ENCODE measurements at regions not wholly inside any gene's neighbourhood (a gene's known extent, or its start where the extent isn't known, plus 50 kb on each side); places are given as distances from the start of the nearest gene placed in this dataset.
"Not testable (repeated sequence)": the region's sequence is repeated elsewhere in the genome, so short reads cannot be mapped to it uniquely, and the experiment has no call there.

DNA sequence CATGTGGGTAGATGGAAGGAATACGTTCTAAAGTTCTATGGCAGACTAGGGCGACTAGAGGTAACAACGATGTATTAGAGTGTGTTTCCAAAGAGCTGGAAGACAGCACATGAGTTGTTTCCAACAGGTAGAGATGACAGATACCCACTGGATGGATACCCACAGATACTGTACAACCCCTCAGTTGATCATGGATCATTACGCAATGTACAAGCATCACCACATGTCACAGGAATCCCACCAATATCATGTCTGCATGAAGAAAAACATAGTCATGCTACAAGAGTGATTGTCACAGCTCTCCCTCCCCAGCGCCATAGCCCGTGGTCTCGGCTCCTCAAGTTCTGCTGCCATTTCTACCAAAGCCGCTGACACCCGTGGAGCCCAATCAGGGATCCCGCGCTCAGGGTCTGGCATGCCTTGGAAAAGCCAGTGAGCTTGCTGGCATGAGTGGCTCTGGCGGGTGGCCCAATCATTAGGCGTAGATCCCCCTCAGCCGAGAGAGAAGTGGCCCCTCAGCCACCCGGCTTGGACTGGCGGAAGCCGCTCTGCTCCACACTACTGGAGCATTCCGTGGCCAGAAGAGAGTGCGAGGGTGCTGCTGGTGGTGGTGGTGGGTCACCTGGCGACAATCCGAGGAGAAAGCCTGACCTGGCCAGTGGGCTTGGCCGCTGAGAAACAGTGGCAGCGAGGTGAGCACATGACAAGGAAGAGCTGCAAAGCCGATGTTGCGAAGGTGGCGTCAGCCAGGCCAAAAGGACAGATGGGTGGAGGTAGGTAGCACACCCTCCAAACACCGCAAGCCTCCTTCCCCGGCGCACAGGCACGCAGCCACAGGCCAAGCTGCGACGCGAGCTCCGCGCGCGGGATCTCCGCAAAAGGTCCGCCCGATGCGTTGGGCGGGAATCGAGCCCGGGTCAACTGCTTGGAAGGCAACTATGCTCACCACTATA is 65.7 kb upstream of the FCGR2A start:
- peaks cover 0 to 22% (median 0%) of the 10 kb centered on the region in 11 experiments; a peak in 3 of 22 replicates for H4K20me1 ChIP-seq
- no peaks in the 10 kb centered on the region for H3K36me3 ChIP-seq
- peaks cover 6 to 11% (median 8%) of the 10 kb centered on the region in 10 experiments for H3K4me1 ChIP-seq
- TF ChIP-seq Cebpa-rat (IDR thresholded peaks at IDR 0.05), result peak in 5 of 11 experiments; percentile 31 to 79 (median 45); a peak in 5 of 22 replicates
- H3K4me2 ChIP-seq, result peak overlapping the region; percentile 75 to 97 (median 91)
- peaks cover 0 to 6% (median under 1%) of the 10 kb centered on the region in 11 experiments; a peak in 3 of 22 replicates for H3K9me3 ChIP-seq (replicated peaks in 1 of 11)
- H3K27ac ChIP-seq, result peak overlapping the region in 7 of 11 experiments; percentile 58 to 79 (median 70); a peak in 11 of 22 replicates
- peak overlapping the region; percentile 61 to 76 (median 70) for H3K4me3 ChIP-seq
- H3K9ac ChIP-seq, result peak overlapping the region in 10 of 11 experiments; percentile 71 to 89 (median 76); a peak in 20 of 22 replicates
- H3K27me3 ChIP-seq, result peaks cover 12 to 28% (median 18%) of the 10 kb centered on the region in 11 experiments

DNA sequence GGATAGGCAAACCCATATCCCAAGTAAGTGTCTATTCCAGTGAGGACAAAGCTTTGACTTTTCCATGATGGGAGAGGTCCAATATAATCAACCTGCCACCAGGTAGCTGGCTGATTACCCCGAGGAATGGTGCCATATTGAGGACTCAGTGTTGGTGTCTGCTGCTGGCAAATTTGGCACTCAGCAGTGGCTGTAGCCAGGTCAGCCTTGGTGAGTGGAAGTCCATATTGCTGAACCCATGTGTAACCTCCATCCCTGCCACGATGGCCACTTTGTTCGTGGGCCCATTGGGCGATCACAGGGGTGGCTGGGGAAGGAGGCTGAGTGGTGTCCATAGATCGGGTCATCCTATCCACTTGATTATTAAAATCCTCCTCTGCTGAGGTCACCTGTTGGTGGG is 65.5 kb upstream of the CFAP126 start:
- H3K4me2 ChIP-seq; H3K36me3 ChIP-seq; H3K27me3 ChIP-seq; H4K20me1 ChIP-seq; H3K9ac ChIP-seq; H3K4me1 ChIP-seq; H3K9me3 ChIP-seq (replicated peaks in 1 of 11); H3K4me3 ChIP-seq; H3K27ac ChIP-seq: not testable (repeated sequence)

DNA sequence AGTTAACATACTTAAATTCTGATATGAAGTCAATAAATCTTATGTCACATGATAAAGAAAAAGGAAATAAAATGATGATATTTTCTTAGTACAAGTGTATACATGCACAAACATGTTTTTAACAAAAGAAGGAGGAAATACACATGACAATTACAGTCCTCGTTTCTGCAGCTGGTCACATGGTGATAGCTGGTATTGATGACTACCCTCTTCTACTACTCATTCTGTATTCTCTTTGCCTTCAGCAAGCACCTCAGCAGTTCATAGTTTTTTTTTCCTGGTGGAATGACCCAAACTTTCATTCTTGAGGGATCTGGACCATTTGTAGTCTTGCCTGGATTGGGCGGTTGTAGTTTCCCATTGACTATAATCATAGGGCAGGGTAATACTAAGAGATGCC is 64.4 kb upstream of the CFAP126 start:
- Histone ChIP-seq H3K4me3 (no peak overlapping the region), H3K4me2 (no peak overlapping the region), H3K36me3 (no peaks in the 10 kb centered on the region; a peak in 1 of 22 replicates), H3K27me3 (no peaks in the 10 kb centered on the region), H3K9ac (no peak overlapping the region), H4K20me1 (no peaks in the 10 kb centered on the region; a peak in 1 of 22 replicates), H3K9me3 (replicated peaks in 1 of 11) (no peaks in the 10 kb centered on the region), H3K4me1 (no peaks in the 10 kb centered on the region), H3K27ac (no peak overlapping the region)
- no peak for TF ChIP-seq Cebpa-rat (IDR thresholded peaks at IDR 0.05)

DNA sequence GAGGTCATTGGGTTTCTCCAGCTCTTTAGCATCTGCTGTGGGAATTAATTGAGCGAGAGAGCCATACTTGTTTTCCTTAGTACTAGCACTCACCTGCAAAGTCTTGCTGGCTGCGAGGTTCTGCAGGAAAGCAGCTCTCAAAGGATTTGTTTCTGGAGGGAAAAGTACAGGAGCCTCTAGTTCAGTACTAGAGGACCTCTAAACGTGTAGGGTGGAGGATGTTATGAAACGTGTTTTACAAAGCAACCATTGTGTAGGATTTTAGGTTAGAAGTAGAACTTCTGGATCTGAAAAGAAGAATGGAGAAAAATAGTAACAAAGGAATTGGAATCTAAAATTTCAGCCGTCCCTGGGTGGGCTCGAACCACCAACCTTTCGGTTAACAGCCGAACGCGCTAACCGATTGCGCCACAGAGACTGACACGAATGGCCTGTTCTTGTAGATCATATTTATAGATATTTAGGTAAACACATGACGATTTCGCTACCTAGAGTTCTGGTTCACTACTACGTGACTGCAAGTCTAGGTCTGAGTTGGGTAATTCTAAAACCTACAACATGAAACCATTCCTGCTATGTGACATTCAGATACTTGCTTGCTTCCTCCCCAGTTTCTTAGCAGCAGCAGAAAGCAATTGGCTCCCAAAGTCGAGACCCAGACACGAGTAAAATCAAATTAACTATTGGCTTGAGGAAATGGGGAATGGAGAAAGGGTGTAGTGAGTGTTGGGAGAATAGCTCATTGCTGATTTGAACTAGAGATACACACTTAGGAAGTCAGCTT is 60.2 kb upstream of the CFAP126 start:
- no peaks in the 10 kb centered on the region for H4K20me1 ChIP-seq
- H3K36me3 ChIP-seq, result no peaks in the 10 kb centered on the region
- H3K4me3 ChIP-seq, result no peak overlapping the region
- H3K4me2 ChIP-seq, result no peak overlapping the region
- no peak overlapping the region for H3K9ac ChIP-seq
- no peaks in the 10 kb centered on the region for H3K27me3 ChIP-seq
- no peaks in the 10 kb centered on the region for H3K4me1 ChIP-seq
- H3K9me3 ChIP-seq (replicated peaks in 1 of 11), result no peaks in the 10 kb centered on the region
- no peak for TF ChIP-seq Cebpa-rat (IDR thresholded peaks at IDR 0.05)
- H3K27ac ChIP-seq, result no peak overlapping the region

- not testable (repeated sequence) for H3K27me3 ChIP-seq; H3K4me2 ChIP-seq; H3K36me3 ChIP-seq; H3K9ac ChIP-seq; H4K20me1 ChIP-seq; H3K9me3 ChIP-seq (replicated peaks in 1 of 11); H3K27ac ChIP-seq; H3K4me3 ChIP-seq
- H3K4me1 ChIP-seq, result peaks cover 0 to 11% (median 6%) of the 10 kb centered on the region in 10 experiments; a peak in 9 of 20 replicates
Measured at GRCh38 chr1:161422914-161423313, 55.2 kb upstream of the CFAP126 start.

DNA sequence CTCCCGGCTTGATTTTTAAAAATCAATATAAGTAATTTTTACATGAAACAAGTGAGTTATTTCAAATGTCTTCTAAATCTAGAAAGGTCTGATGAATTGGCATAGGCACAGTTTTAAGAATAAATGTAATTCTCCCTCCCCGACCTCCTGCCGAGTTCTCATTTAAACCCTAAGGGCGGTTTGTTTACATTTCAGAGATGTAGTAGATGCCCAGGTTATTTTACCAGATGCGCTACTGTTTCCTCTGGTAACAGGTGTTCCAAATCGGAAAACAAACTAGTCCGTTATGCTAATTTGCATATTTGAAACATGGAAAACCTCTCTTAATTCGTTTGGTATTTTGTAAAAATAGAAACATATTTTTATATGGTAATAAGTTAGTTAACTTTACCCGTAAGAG is 53.8 kb upstream of the CFAP126 start:
- H3K4me3 ChIP-seq, result peak overlapping the region in 6 of 10 experiments; percentile 32 to 59 (median 54); a peak in 8 of 20 replicates
- H3K27ac ChIP-seq, result no peak overlapping the region
- H3K4me1 ChIP-seq, result peaks cover 0 to 16% (median 7%) of the 10 kb centered on the region in 10 experiments; a peak in 9 of 20 replicates
- no peaks in the 10 kb centered on the region for H4K20me1 ChIP-seq
- 0 out of 22 replicates have a peak overlapping the region, but pooled peaks of 1 of the 11 experiments have one; percentile 57 for H3K9ac ChIP-seq
- H3K9me3 ChIP-seq (replicated peaks in 1 of 11), result no peaks in the 10 kb centered on the region
- no peak for TF ChIP-seq Cebpa-rat (IDR thresholded peaks at IDR 0.05)
- H3K4me2 ChIP-seq, result peak overlapping the region; percentile 9 to 65 (median 47); a peak in 13 of 22 replicates
- H3K27me3 ChIP-seq, result no peaks in the 10 kb centered on the region
- no peaks in the 10 kb centered on the region for H3K36me3 ChIP-seq

- Histone ChIP-seq H3K36me3 (no peaks in the 10 kb centered on the region), H3K4me2 (no peak overlapping the region), H4K20me1 (no peaks in the 10 kb centered on the region), H3K27me3 (no peaks in the 10 kb centered on the region), H3K4me3 (no peak overlapping the region), H3K9ac (no peak overlapping the region), H3K27ac (no peak overlapping the region), H3K4me1 (peaks cover 0 to 16% (median 7%) of the 10 kb centered on the region in 10 experiments; a peak in 9 of 20 replicates), H3K9me3 (replicated peaks in 1 of 11) (no peaks in the 10 kb centered on the region)
- no peak for TF ChIP-seq Cebpa-rat (IDR thresholded peaks at IDR 0.05)
Measured at GRCh38 chr1:161420763-161421455, 53.2 kb upstream of the CFAP126 start.

GRCh38 chr1:161417536-161417935 is 49.9 kb upstream of the CFAP126 start:
- not testable (repeated sequence) for H3K27me3 ChIP-seq; H3K9ac ChIP-seq; H3K9me3 ChIP-seq (replicated peaks in 1 of 11); H3K36me3 ChIP-seq; H3K27ac ChIP-seq; H4K20me1 ChIP-seq; H3K4me3 ChIP-seq
- Histone ChIP-seq H3K4me2 (peak overlapping the region in 8 of 11 experiments; percentile 5 to 55 (median 28); a peak in 12 of 22 replicates), H3K4me1 (peaks cover 0 to 16% (median 7%) of the 10 kb centered on the region in 10 experiments; a peak in 9 of 20 replicates)

All from BLaER1 treated with 17β-estradiol and CSF1 and Interleukin-3, amounts not matched to agents 10 nM and 100 nM (cell line).